ENCODE measurements at regions not wholly inside any gene's neighbourhood (a gene's known extent, or its start where the extent isn't known, plus 50 kb on each side); places are given as distances from the start of the nearest gene placed in this dataset.

DNA sequence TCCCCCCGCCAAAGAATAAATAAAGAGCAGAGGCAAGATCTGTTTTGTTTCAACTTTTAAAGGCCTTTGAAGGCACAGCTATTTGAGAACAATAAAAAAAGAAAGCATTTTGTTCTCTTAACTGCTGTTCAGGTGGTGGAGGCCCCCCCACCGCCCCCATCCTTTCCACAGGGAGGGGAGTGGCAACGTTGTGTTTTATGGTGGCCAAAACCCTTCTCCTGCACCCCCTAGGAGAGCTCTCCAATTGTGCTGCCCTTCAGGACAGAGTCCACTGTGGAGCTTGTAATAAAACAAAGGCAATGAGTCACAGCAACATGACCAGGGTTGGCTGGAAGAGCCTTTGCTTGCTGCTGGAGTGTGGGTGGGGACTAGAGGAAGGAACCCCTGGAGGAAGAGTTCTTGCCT lies 987.9 kb downstream of the KCNMA1 start:
- H3K9me3 Mint-ChIP-seq, result no peaks in the 10 kb centered on the region
- no peak overlapping the region for H3K4me3 Mint-ChIP-seq
- H3K27ac Mint-ChIP-seq, result no peak overlapping the region
- peaks cover 2% of the 10 kb centered on the region for H3K27me3 Mint-ChIP-seq
- H3K36me3 Mint-ChIP-seq, result no peaks in the 10 kb centered on the region
- no peaks in the 10 kb centered on the region for H3K4me1 Mint-ChIP-seq

DNA sequence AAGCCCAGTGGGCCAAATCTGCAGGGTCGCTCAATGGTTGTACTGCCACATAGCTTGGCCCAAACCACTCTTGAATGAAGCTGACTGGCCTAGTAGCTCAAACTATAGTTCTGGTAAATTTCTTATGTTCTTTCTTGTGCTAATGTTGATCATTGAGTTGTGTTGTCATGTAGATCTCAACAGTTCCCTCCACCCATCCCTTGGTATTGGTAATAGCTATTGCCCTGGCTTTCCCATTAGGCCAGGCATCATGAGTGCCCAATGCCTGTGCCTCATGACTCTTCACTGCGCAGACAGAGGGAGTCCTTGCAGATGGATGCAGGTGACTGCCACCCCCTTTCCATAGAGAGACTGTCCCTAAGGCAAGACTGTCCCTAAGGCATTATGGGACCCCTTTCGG lies 988.4 kb downstream of the KCNMA1 start:
- Mint-ChIP-seq H3K27ac (no peak overlapping the region), H3K9me3 (no peaks in the 10 kb centered on the region), H3K36me3 (no peaks in the 10 kb centered on the region), H3K4me3 (no peak overlapping the region), H3K27me3 (peaks cover 2% of the 10 kb centered on the region), H3K4me1 (no peaks in the 10 kb centered on the region)

DNA sequence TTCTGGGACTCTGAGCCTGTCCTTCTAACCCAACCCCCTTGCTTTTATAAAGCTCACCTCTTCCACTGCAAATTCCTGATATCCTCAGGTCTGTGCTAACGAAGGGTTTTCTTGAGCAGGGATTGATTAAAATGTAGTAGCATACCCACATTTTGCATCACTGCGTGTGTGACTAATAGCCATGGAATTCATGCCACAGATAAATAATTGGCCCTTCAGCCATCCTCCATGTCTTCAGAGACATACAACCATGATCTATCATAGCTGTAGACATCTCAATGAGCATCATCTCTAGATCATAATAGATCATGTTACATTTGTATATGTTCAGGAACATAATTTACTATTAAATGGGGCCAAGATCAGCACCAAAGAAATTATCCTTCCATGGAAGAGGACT lies 990.3 kb downstream of the KCNMA1 start:
- no peak overlapping the region for H3K27ac Mint-ChIP-seq
- no peaks in the 10 kb centered on the region for H3K4me1 Mint-ChIP-seq
- H3K9me3 Mint-ChIP-seq, result no peaks in the 10 kb centered on the region
- H3K36me3 Mint-ChIP-seq, result no peaks in the 10 kb centered on the region
- H3K4me3 Mint-ChIP-seq, result no peak overlapping the region
- H3K27me3 Mint-ChIP-seq, result peaks cover 2% of the 10 kb centered on the region

DNA sequence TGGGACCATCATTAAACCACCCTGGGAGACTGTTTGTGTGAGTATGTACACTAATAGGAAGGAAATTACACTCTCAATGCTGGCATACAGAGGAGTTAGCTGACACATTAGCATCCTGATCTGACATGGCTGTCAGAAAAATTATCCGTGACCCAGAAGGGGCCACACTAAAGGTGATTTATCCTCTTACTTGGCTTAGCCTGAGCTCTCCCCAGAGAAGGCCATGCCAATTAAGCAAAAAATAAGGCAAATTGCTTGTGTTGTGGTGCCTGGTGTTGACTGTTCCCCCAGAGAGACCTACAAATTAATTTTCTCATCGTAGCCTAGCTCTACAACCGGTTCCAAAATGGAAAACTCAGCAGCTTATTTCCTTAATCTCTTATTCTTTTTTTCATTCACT lies 992.3 kb downstream of the KCNMA1 start:
- no peak overlapping the region for H3K27ac Mint-ChIP-seq
- no peaks in the 10 kb centered on the region for H3K27me3 Mint-ChIP-seq
- no peaks in the 10 kb centered on the region for H3K36me3 Mint-ChIP-seq
- no peaks in the 10 kb centered on the region for H3K9me3 Mint-ChIP-seq
- H3K4me3 Mint-ChIP-seq, result no peak overlapping the region
- no peaks in the 10 kb centered on the region for H3K4me1 Mint-ChIP-seq

DNA sequence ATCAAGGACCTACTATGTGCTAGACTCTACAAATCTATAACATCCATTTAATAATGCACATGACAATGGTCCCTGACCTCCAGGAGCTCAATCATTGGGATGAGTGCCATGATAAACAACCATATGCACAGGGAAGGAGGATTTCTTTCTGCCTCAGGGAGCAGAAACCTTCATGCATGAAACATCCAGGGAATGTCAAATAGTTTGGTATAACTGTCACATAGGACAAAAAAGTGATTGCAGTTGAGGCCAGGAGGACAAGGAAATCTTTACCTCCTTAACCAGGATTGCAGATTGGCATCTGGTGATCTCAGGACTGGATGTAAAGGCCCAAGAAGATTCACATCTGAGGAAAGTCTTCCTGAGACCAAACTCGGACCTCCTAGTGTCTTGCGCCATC lies 993.1 kb downstream of the KCNMA1 start:
- Mint-ChIP-seq H3K27me3 (no peaks in the 10 kb centered on the region), H3K4me3 (no peak overlapping the region), H3K9me3 (no peaks in the 10 kb centered on the region), H3K27ac (no peak overlapping the region), H3K36me3 (no peaks in the 10 kb centered on the region), H3K4me1 (no peaks in the 10 kb centered on the region)

DNA sequence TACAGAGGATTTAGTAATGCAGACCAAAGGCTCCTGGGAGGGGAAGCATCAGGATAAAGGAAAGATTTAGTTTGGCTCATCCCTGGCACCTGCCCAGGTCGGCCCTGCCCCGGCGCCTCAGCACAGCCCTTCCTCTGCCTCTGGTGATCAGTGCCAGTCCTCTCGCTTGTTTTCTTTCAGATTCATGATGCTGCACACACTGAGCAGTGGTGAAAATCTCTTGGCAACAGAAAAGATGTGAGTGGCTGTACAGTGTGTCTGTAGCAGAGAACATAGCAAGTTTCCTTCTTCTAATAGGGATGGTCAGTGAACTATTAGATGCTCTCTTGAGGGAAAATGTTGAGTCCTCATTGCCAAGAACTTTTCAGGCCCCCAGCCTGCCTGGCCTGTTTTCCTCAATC lies 994.1 kb downstream of the KCNMA1 start:
- no peak overlapping the region for H3K27ac Mint-ChIP-seq
- H3K4me3 Mint-ChIP-seq, result no peak overlapping the region
- H3K36me3 Mint-ChIP-seq, result no peaks in the 10 kb centered on the region
- H3K9me3 Mint-ChIP-seq, result no peaks in the 10 kb centered on the region
- H3K4me1 Mint-ChIP-seq, result no peaks in the 10 kb centered on the region
- no peaks in the 10 kb centered on the region for H3K27me3 Mint-ChIP-seq

DNA sequence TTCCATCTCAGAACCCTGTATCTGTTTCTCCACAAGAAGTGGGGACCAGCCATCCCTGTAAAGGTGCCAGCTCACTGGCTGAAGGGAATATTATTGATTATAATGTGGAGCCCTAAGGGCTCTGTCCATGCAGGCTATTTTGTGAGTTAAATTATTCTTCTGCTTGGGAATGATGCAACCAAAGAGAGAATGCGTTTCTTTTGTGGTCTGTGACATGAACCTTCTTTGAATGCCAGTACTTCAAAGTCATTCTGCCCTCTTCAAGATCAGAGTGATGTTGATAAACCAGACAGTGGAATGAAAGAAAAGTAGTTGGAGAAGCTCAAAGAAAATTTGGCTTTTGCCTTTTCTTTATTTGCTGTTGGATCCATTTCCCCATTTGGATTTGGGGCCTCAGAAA lies 995.2 kb downstream of the KCNMA1 start:
- no peak overlapping the region for H3K4me3 Mint-ChIP-seq
- H3K27me3 Mint-ChIP-seq, result no peaks in the 10 kb centered on the region
- no peak overlapping the region for H3K27ac Mint-ChIP-seq
- H3K4me1 Mint-ChIP-seq, result no peaks in the 10 kb centered on the region
- H3K9me3 Mint-ChIP-seq, result no peaks in the 10 kb centered on the region
- H3K36me3 Mint-ChIP-seq, result no peaks in the 10 kb centered on the region

DNA sequence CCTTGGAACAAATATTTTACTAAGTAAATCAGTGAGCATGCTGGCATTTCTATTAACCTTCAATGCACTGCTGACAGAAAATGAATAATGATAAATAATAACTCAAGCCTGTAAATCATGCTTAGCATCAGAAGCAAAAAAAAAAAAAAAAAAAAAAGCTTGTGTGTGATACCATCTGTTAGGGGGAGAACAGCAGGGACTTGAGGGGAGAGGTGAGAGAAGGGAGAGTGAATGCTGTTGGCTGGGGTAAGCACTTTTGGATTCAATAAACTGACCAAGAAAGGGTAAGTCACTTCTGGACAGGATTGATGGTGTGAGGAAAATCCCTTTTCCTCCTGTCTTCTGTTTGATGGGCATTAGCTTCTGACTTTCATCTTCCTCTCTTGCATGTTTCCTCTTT lies 996.4 kb downstream of the KCNMA1 start:
- Mint-ChIP-seq H3K36me3 (no peaks in the 10 kb centered on the region), H3K9me3 (no peaks in the 10 kb centered on the region), H3K4me3 (no peak overlapping the region), H3K4me1 (no peaks in the 10 kb centered on the region), H3K27me3 (no peaks in the 10 kb centered on the region), H3K27ac (no peak overlapping the region)

DNA sequence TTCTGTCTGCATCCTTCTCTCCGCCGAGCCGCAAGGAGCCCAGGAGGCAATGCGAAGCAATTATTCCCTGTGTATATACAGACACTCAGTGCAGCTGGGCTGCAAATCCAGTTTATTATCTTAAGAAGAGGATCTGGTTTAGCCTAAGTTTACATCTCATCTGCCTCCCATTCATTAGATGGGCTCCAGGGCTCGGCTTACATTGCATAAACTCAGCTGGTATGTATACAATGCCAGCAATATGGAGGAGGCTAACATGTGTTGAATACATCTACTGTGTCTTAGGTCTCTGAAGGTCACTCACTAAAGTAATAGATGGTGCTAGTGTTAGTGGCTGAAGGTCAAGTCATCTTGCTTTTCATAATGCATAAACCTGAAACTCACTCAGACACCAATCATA lies 996.8 kb downstream of the KCNMA1 start:
- H3K9me3 Mint-ChIP-seq, result no peaks in the 10 kb centered on the region
- H3K4me3 Mint-ChIP-seq, result no peak overlapping the region
- no peaks in the 10 kb centered on the region for H3K36me3 Mint-ChIP-seq
- H3K27ac Mint-ChIP-seq, result no peak overlapping the region
- H3K27me3 Mint-ChIP-seq, result no peaks in the 10 kb centered on the region
- no peaks in the 10 kb centered on the region for H3K4me1 Mint-ChIP-seq

DNA sequence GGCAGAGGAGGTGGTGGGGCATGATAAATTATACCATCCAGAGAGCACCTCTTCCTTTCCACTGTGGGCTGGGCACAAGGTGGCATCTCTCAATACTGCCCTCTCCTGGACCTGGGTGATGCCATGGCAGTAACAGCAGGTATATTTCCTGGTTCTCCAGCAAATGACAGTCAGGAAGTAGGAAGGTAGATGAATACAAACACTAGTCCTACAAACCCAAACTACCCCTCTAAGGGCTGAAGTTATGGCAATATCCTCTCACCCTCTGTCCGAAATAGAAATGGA lies 1004.9 kb downstream of the KCNMA1 start:
- Mint-ChIP-seq H3K4me3 (no peak overlapping the region), H3K36me3 (no peaks in the 10 kb centered on the region), H3K27me3 (peaks cover 2% of the 10 kb centered on the region), H3K9me3 (no peaks in the 10 kb centered on the region), H3K27ac (no peak overlapping the region), H3K4me1 (no peaks in the 10 kb centered on the region)

DNA sequence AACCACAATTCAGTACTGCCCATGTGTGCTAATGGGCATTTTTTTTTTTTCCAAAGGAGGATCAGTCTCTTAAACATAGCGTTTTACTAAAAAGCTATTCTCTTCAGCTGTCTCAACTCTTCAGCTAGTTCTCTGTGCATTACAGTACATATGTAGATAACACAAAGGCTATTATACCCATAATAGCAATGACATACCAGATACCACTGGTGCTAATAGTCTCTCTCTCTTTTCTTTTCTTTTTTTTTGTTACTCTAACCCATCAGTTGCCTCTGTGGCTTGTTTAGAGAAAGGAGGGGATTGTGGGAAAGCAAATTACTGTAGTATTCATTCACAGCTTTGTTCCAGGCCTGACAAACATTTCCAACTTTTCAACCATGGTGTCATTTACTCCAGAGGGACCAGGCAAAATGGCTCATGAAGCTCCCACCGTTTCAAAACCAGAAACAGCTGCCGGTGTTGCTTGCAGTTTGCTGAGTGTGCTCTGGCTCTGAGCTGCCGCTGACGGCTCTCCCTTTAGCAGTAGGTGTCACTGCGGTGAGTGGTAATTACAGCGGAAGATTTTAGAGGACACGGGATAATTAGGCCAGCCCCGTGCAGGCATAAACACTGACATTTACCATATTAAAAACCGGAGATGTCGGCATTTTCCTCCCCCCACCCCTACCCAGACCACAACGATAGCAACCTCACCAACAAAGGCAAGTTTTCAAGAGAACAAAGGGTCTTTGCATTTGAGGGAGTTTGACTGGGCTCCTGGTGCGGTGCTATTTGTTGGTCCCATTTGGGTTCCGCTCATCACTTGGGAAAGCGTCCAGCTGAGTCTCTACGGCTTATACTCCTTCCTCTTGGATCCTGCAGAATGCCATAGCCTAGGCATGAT lies 1005.5 kb downstream of the KCNMA1 start:
- Mint-ChIP-seq H3K4me1 (no peaks in the 10 kb centered on the region), H3K36me3 (no peaks in the 10 kb centered on the region), H3K4me3 (no peak overlapping the region), H3K9me3 (no peaks in the 10 kb centered on the region), H3K27me3 (peaks cover 2% of the 10 kb centered on the region), H3K27ac (peak overlapping the region; percentile 4)

DNA sequence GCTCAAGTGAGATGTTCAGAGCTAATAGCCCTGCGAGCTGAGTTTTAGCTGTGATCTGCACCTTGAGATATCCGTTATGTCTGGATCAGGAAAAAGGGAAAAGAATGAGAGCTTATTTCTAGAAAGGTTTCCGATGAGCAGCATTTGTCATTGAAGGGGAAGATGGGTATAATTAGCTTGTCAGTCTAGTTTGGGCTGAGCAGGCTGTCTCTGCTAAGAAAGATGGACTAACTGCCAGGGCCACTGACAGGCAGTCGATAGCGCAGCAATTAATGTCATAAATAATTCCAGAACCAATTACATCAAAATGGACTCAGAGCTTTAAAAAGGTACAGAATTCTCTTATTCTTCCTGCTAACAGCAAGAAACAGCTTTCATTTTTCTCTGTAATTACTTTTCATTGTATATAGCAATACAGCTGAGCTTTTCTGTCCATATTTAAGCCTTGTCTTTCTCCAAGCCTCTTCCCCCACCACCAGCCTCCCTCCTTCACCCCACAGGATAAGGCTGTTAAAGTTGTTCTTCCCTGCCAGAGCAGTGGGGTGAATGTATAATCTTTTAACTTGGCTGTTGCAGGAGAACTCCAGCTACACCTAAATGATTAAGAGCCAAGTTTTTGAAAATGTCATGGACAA lies 1006.5 kb downstream of the KCNMA1 start:
- Mint-ChIP-seq H3K4me3 (no peak overlapping the region), H3K27ac (no peak overlapping the region), H3K4me1 (no peaks in the 10 kb centered on the region), H3K9me3 (no peaks in the 10 kb centered on the region), H3K36me3 (no peaks in the 10 kb centered on the region), H3K27me3 (peaks cover 2% of the 10 kb centered on the region)

DNA sequence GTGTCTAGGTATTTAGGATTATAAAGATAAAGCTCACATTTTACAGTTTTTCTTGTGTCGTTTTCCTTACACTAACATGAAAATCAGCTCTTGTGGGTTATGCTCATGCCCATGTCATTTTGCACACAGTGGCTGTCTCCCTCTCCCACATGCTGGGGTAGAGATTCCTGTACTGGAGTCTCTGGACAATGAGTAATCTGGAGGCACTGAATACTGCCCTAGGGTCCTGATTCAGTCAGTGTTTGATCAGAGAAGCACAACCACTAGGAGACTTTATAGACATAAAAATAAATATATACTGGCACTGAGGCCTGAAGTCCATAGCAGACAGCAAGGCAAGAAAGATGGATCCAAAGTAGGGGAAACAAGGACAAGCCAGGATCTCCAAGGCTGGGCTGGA lies 1008.8 kb downstream of the KCNMA1 start:
- Mint-ChIP-seq H3K4me3 (no peak overlapping the region), H3K27me3 (peaks cover 3% of the 10 kb centered on the region)

DNA sequence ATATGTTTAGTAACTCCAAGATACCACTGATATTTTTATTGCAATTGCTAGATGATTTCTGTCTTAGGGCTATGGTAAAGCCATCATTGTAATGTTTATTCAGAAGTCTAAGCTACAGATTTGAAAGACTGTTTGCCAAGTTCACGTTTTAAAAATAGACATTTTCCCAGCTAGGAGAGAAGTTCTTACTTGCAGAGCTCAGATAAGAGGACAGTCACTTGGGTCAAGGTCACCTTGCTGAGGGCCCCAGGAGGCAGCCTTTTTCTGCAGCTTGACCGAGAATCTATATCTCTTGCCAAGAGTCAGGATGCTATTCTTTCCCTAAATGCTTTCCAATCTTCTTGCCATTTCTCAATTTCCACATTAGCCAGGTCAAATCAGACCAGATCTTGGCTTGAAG lies 1011.2 kb downstream of the KCNMA1 start:
- Mint-ChIP-seq H3K36me3 (no peaks in the 10 kb centered on the region), H3K9me3 (no peaks in the 10 kb centered on the region), H3K4me3 (no peak overlapping the region), H3K4me1 (no peaks in the 10 kb centered on the region), H3K27me3 (peaks cover 1% of the 10 kb centered on the region), H3K27ac (no peak overlapping the region)

More for the DNA sequence above, 1008.8 kb downstream of the KCNMA1 start:
- Mint-ChIP-seq H3K9me3 (no peaks in the 10 kb centered on the region), H3K4me1 (no peaks in the 10 kb centered on the region), H3K36me3 (no peaks in the 10 kb centered on the region), H3K27ac (no peak overlapping the region)

DNA sequence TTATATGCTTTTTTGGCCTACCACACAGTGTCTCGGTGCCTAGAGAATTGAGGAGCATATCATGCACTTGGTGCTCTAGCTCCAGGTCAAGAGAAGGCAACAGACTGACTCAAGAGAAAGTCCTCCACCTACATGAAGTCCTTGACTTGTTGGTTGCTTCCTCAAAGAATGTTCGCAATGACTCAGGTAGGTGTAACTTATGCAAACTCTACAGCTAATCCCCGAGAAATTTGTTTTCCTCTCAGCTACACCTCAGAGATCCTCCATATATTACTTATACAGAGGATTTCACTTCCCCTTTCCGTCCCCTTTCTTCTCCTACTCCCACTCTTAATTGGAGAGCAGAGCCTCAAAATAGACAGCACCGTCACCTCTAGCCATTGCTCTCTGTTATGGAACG lies 1013.1 kb downstream of the KCNMA1 start:
- Mint-ChIP-seq H3K36me3 (no peaks in the 10 kb centered on the region), H3K27ac (no peak overlapping the region), H3K4me1 (no peaks in the 10 kb centered on the region), H3K27me3 (peaks cover 1% of the 10 kb centered on the region), H3K9me3 (peaks cover 6% of the 10 kb centered on the region), H3K4me3 (no peak overlapping the region)

DNA sequence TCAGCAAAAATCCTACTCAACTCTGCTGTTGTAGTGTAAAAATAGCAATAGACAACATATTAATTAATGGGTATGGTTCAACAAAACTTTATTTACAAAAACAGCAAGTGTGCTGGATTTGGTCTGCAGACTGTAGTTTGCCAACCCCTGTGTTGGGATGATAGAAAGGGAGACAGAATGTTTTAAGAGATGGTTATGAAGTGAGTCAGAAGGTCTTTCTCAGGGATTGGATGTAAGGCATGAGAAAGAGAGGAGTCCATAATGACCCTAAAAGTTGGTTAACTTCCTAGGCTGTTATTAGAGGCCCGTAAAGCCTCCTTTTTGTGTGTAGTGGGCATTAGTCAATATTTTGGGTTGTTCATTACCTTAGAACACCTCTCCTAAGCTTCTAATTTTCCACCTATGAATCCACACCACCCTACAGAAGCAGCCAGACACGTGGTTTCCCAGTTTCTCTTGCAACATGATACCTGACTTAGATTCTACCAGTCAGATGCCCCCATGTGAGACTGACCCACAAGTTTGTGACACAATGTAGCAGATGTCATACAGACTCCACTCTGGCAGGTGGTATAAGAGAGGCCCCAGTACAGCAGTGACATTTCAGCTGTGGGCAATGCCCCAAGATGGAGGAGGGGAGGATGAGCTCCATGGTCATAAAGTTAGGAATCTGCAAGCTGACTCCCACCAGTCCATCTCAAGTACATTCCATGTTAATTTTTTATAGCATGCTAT lies 1015.6 kb downstream of the KCNMA1 start:
- Mint-ChIP-seq H3K4me1 (no peaks in the 10 kb centered on the region), H3K4me3 (no peak overlapping the region), H3K27me3 (peaks cover 1% of the 10 kb centered on the region)

More for the DNA sequence above, 1015.6 kb downstream of the KCNMA1 start:
- peaks cover 11% of the 10 kb centered on the region for H3K9me3 Mint-ChIP-seq
- H3K36me3 Mint-ChIP-seq, result no peaks in the 10 kb centered on the region
- H3K27ac Mint-ChIP-seq, result no peak overlapping the region

All from activated naive CD4-positive, alpha-beta T cell treated with anti-CD3 and anti-CD28 coated beads, Interleukin-2, amount 50 U/mL, for 24 hours (primary cell).